ENCODE measurements at regions not wholly inside any gene's neighbourhood (a gene's known extent, or its start where the extent isn't known, plus 50 kb on each side); places are given as distances from the start of the nearest gene placed in this dataset.

DNA sequence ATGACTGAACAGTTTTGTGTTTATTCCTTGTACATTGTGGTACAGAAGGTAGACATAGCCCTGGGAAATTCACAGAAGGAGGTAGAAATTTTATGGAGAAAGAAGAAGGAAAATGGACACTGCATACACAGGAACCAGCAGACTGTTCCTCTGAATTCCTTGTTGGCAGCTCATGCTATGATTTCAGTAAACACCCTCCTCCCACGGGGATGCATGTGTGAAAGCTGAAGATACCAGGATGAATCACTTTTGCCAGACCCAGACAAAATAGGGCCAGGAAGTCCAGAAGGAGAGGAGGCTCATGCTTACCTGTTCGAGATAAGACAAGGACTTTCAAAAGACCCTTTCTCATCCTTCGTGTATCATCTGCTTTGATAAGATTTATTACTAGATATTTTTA, 110.3 kb upstream of the GGTLC1 start:
- DNase-seq, result no peak

DNA sequence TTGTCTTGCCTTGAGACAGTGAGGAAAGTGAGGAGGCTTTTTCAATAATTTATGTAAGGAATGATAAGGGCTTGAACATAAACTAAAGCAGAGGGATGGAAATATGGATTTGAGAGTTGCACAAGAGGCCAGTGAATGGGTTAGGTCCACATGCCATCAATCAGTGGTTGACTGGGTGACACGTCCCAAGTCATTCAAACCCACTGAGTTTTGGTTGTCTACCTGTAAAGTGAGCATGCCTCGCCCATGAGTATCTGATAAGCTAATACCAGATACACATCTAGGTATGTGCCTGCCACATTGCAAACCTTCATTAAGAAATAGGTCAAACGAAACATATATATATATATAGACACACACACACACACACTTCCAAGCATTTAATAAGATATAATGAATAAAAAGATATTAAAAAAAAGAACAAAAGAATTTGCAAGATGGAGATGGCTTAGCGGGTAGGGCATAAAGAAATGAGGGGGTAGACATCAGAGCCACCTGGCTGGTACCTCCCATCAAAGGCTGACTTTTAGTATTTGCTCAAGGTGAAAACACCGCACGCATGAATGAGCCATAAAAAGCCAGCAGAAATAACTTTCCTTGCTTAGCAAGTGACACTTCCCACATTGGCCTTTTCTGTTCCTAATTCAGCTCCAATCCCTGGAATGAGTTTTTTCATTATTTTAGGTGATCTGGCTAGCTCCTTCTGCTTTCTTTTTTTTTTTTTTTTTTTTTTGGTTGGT, 109.1 kb upstream of the GGTLC1 start:
- no peak for DNase-seq

DNA sequence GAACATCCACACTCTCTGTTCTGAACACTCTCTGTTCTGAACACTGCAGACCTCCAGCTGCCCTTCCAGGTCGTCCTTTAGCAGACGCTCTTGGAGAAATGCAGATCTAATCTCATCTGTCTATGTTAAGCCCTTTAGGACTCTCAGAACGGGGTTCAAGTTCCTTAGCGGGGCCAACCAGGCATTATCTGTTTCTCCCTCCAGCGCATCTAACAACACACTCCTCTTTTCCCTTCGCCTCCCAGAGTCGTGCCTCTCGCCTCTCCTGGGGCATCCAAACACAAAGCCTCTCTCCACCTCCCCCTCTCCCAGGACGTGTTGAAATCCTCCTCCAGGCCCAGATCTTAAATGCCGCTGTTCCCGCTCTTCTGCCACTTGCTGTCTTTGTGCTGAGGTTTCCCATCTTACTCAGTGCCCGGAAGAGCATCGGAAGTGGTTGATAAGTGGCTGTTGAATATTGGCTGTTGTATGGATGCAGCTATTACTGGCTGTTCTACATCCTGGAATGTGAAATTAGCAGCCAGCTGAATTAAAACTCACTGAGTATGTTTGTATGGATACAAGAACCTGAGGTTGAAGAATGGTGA, 108.4 kb upstream of the GGTLC1 start:
- no peak for DNase-seq

DNA sequence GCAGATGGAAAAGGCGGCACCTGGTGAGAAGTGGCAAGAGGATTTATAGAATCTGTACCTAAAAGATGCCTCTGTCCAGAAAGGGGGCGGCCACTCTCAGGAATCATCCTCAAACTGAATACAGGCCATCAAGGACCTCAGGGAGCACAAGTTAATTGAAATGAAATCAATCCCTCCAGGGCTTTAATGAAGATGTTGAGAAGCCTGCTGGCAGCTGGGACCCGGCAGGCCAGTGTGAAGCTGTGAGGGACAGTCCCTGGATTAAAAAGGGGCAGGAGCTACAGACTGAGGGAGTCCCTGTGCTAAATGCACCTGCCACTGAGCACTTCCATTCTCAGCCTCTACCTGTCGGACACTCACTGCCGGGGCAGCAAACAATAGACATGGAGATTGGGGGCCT, 107.7 kb upstream of the GGTLC1 start:
- no peak for DNase-seq

DNA sequence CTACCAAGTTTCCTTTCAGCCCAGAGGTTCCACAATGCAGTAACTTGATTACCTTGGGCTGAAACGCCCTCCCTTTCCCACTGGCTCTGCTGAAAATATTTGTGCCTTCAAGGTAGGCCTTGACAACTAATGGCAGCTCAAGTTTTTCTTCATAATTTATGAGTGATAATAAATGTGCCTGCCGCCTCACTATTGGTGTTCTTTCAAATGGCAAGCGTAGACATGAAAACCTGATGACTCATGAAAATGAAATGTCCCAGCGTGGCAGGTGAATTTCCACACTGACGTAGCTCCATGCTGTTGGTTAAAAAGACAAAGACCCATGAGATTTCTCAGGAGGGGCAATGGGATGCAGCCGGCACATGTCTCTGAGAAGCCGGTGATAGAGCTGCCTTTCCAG, 107.2 kb upstream of the GGTLC1 start:
- no peak for DNase-seq

DNA sequence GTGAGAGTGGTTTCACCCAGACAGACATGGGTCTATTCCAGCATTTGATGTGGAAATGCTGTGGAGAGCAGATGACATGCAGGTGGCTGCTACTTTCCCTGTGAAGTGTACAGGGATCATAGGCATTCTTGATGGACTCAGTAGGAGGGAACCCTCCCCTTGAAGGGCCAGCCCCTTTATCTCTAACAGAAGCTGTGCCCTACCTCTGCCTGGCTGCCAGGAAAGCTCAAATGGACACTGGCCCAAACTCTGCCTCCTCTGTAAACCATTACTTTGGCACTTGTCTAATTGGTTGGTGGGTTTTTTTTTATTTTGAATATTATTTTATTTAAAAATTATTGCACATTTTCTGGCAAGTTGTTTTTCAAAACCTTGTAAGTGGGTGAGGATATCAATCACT, 106.7 kb upstream of the GGTLC1 start:
- DNase-seq, result no peak

DNA sequence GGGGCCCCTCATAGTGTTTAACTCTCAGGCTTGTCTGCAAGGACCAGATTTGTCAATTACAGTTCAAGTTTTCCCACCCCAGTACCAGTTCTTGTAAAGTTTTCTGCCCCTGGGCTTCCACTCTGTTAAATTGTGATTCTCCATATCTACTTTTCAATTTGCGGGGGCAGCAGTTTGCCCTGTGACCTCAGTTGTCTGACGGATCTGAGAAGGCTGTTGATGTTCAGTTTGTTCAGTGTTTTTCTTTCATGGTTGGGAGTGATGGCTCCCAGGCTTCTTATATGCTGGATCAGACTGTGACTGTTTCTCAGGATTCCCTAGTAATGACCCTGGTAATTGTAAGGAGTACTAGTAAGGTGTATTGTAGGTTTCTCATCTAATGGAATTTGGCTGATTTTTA, 101.0 kb upstream of the GGTLC1 start:
- no peak for DNase-seq

DNA sequence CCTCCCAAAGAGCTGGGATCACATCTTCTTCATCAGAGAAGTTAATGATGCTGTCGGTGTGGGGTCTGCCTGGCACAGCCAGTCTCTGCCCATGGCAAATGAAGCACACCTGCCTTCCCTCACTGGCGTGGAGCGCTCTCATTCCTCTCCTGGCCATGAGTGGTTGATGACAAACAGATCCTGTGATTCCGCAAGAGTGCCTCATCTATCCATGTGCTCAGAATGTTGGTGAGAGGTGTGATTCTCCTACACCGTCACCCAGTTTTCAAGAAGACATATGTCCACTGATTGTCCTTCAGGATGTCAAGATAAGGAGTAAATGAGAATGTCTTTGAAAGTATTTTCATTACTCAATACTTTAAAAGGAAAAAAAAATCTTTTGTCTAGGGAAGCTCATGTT, 97.5 kb upstream of the GGTLC1 start:
- DNase-seq, result no peak

DNA sequence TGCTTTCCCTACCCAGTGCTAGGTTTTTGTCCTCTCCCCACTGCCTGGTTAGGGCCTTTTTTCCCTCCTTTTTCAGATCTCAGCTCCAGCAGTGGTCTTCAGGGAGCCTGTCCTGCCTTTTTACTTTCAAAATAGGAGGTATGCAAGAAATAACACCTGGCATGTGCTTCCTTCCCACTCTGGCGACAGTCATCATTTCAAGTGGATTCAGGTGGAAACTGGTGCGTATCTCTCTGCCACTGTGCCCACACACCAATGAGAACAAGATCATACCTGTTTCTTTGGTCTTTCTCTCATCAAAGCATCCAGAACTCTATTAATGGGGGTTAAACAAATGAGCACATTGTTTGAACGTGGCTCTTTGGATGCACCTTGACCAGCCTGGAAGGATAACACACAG, 95.7 kb upstream of the GGTLC1 start:
- no peak for DNase-seq

DNA sequence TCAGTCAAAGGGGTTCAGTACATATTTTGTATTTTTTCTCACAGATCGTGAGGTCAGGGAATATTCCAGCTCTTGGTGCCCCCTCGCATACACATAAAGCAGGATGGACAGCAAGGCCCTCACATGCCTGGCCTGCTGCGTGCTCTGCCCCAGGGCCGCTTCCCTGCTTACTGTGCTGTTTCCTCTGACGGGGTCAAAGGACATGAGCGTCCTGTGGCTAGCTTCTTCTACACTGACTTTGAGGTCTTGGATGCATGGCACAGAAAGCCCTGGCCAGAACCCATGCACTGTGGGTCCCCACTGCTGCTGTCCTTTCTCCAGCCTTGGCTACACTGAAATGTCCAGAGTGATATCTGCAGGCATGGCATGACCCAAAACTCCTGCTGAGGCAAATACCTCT, 92.5 kb upstream of the GGTLC1 start:
- no peak for DNase-seq

DNA sequence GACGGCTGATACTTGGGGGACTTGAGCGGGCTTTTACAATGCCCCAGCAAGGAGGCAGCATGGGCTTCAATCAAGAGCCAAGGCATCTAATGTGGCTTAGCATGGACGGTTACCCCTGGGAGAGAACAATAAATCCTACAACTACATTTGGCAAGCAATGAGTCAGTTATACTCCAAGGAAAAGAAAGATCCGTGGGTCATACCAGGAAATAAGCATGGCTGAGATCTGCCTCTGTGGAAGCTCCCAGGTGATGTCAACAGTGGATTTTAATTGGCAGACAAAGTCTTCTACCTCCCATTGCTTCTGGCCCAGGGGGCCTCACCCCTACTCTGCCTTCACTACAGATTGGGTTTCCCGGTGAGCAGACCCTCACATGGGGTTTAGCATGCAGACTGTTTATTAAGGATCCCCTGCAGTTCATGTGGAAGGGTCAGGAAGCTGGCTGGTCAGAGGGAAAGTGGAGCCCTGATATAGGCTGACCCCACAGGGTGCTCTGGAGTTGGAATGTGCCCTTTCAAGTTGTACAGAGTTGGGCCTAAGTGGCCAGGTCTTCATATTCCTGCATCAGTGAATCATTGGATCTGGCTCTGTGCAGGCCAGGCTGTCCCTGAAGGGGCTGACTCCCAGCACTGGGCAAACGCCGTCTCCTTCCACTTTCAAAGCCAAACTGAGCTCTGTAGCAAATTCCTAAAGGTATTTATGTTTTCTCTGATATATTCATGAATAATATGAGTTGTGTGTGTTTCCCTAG, 91.3 kb upstream of the GGTLC1 start:
- no peak for DNase-seq

DNA sequence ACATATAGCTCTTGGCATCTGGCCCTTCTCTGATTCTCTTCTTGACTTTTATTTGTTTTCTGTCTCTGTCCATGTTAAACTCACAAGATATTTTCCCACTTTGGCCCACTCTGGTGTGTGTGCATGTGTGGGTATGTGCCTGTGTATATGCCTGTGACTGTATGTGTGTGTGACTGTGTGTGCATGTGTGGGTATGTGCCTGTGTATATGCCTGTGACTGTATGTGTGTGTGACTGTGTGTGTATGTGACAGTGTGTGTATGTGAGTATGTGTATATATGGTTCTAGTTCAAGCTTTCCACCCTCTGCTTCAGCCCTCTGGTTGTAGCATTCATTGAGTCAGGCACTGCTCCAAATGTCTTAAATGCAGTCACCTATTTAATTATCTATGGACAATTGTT, 88.6 kb upstream of the GGTLC1 start:
- no peak for DNase-seq

DNA sequence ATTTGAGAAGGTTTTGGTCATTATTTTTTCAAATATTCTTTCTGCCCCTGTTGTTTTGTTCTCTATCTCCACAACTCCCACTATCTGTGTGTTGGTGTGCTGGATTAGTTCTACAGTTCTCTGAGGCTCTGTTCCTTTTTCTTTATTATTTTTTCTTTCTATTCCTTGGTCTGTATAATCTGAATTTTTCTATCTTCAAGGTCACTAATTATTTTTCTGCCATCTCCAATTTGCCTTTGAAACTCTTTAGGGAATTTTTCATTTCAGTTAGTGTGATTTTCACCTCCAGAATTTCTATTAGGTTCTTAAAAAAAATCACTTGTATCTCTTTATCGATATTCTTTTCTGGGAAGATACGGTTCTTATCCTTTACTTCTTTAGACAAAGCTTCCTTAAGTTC, 82.1 kb upstream of the GGTLC1 start:
- DNase-seq, result no peak

DNA sequence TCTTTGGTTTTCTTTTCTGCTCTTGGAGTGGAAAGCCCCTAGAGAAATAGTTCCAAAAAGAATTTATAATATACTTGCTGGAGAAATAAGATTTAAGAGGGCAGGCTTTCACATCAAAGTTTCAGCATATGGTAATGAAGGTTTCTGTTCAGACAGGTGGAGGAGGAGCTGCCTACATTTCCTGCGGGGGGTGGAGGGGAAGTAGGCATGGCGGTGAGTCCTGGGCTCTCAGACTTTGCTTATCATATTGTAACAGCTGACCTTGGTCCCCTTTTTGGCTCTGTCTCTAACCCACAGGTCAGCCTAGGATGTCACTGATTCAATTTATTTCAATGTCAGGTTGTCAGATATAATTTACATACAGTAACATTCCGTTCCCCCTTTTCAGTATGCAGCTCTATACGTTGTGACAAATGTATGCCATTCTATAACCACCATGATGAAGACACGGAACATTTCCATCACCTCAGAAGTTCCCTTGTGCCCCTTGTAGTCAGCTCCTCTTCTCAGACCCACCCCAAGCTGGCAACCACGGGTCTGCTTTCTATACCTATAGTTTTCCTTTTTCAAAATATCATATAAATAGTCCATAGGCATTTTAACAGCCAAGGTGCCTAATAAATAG, 77.6 kb upstream of the GGTLC1 start:
- DNase-seq, result peak in 2 of 5 experiments; percentile 6 to 61

DNA sequence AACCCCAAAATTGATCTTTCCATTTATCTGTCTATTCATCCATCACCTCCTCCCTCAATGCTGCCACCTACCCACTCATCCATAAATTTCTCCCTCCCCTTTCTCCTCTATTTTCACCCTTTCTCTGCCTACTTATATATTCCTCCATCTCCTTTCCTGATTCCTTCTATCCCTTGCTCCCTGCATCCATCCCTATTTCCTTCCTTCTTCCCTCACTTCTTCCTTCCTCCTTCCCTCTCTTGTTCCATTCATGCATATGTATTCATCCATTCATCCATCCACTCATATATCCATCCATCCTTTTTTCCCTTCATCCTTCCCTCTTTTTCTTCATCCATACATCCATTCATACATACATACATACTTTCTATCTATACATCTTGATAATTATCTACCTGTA, 76.3 kb upstream of the GGTLC1 start:
- no peak for DNase-seq

DNA sequence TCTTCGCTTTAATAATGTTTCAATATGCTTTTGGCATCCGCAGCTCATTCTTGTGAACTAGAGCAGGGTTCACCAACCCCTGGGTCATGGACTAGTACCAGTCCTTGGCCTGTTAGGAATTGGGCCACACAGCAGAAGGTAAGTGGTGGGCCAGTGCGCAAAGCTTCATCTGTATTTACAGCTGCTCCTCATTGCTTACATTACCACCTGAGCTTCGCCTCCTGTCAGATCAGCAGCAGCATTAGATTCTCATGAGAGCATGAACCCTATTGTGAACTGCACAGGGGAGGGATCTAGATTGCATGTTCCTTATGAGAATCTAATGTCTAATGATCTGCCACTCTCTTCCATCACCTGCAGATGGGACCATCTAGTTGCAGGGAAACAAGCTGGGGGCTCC, 75.5 kb upstream of the GGTLC1 start:
- DNase-seq, result no peak

DNA sequence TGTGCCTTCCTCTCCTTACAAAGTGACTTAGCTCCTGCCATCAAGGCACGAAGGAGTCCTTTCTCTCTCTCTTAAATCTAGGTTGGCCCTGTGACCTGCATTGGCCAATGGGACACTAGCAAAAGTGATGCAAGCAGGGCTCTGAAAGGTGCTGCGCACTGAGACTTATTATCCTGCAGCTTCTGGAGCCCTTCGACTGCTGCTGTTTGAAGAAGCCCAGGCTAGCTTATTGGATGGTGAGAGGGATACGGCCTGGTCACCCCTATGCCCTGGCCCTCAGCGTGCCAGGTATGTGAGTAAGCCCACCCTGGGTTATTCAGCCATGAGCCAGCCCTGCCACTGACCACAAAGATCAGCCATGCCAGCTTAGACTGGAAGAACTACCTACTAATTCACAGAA, 74.5 kb upstream of the GGTLC1 start:
- no peak for DNase-seq

DNA sequence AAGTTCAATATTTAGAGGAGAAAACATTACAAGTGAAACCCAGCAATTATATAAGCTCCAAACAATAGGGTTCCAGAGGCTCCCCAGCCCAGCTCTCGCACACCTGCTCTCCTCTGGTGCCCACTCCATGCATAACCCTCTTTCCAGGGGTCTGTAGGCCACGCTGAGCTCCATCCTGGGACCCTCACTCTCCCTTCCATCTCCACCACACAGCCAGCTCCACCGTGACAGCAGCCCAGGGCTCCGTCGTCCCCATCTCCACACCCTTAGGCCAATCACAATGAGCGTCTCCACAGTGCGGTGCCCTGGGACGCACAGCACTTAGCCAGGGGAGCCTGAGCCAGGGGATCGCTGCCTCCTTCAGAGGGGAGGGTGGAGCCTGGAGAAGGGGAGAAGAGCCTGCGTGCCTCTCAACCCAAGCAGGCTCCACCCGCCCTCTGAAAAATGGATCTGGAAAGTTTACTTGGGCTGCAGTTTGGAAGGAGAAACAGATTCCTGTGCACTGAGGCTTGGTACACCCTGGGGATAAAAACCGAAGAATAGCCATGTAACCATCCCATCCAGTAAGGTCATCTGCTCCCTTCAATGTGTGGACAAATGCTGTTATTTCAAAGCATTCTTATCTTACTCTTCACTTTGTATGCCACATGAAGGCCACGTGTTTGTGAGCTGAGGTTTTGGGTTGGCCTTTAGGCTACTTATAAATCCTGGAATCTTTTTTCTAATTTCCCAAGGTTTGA, 72.4 kb upstream of the GGTLC1 start:
- no peak for DNase-seq

DNA sequence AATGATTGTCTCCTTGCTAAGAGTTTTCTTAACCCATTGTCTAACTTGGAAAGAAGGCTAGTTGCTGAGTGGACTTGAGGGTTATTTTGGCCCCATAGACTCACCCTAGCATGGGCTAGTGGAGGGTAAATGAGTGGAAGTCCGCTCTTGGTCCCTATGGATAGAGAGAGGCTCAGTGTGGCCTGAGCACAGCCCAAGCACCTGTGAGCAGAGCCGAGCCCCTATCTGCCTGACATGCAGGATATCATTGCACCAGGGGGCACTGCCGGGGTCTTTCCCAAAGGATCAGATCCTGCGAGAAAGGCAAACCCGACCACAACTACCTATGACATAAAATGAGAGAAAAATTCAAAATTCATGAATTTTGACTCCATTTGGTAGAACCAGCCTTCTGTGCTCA, 70.6 kb upstream of the GGTLC1 start:
- DNase-seq, result no peak

DNA sequence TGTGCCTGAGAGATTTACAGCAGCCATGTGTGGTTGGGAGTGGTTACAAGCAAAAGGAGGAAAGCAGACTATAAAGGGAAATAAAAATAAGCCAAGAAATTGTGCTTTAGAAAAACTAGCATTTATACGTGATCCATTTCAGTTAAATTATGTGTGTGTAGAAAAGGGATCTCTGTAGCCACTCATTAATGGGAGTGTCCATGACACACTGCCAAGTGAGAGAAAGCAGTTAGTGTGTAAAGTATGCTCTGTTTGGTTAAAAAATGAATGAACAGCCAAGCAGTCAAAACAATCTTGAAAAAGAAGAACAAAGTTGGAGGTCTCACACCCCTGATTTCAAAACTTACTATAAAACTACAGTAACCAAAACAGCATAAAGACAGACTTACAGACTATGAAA, 67.9 kb upstream of the GGTLC1 start:
- no peak for DNase-seq

DNA sequence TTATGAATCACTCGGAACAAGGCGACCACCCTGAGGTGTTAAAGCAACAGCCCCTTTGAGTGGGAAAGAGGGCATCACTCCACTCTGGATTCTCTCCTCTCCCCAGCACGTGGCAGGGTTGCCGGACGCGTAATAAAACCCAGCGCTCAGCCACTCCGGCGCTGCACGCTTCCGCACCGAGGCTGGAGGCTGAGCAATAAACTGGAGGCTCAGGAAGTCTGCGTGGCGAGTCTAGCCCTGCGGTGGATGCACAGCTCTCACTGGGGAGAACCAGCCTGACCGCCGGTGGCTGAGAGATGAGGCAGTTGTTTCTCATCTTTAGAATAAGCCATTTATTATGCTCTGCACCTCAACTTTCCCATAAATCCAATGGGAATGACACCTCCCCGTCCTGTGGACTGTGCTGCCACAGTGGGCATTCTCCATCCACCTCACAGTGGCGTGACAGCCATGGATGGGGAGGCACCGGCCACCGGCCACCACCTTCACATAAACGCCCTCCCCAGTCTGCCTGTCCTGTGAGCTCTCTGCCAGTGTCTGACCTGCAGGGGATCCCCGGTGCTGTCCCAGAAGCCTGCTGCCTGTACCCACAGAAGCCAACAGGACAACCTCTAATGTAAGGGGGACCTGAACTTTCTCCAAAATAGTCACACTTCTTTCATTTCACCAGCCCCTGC, 64.2 kb upstream of the GGTLC1 start:
- no peak for DNase-seq

DNA sequence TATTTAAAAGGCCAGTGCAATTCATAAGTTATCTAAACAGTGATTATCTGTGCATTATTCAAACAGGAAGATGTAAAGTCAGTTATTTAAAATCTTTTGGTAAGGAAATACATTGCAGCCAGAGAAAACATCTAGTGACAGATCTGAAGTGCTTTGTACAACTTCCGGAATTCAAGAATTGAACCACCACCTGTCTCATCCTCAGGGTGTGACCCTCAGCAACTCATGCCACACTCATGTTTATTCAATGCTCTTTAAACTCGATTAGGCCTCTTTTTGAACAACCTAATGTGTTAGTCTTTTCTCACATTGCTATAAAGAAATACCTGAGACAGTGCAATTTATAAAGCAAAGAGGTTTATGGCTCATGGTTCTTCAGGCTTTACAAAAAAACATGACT, 62.6 kb upstream of the GGTLC1 start:
- DNase-seq, result peak in 1 of 5 experiments; percentile 62
